HG03064 (cell line): ENCODE measurements at regions not wholly inside any gene's neighbourhood (a gene's known extent, or its start where the extent isn't known, plus 50 kb on each side); places are given as distances from the start of the nearest gene placed in this dataset.
"Not testable (repeated sequence)": the region's sequence is repeated elsewhere in the genome, so short reads cannot be mapped to it uniquely, and the experiment has no call there.

ENCODE experiments used
- ATAC-seq: cut with Tn5 transposase; IDR thresholded peaks from one replicate; pipeline ENCODE4 v1.9.1; 2021; ENCODE audit warnings: low read depth; ENCODE audit not compliant: unreplicated experiment

DNA sequence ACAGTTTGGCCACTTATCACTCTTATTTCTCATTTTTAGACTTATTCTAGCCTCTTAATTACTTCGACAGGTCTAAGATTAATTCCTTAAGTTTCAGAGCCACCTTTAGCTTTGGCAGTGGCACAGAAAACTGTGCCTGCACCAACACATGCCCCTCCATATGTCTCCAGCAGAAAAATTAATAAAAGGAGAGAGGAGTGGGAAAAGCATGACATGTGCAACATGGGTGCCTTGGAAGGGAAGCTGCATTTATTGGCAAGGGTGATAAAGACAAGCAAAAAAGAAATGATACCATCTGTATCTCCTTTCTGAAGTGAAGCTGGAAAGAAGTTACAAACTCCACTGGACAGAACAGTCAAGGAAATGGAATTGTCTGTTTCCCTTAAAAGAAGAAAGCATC is 121.7 kb upstream of the CFAP20DC start:
- no peak for ATAC-seq

DNA sequence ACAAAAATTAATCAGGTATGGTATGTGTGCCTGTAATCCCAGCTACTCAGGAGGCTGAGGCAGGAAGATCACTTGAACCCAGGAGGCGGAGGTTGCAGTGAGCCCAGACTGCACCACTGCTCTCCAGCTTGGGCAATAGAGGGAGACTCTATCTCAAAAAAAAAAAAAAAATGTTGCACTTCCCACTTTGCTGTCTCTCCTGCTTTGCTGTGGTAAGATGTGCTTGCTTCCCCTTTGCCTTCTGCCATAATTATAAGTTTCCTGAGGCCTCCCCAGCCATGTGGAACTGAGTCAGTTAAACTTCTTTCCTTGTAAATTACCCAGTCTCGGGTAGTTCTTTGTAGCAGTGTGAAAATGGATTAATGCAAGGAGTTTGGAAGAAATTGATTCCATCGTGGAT is 120.3 kb upstream of the CFAP20DC start:
- not testable (repeated sequence) for ATAC-seq

DNA sequence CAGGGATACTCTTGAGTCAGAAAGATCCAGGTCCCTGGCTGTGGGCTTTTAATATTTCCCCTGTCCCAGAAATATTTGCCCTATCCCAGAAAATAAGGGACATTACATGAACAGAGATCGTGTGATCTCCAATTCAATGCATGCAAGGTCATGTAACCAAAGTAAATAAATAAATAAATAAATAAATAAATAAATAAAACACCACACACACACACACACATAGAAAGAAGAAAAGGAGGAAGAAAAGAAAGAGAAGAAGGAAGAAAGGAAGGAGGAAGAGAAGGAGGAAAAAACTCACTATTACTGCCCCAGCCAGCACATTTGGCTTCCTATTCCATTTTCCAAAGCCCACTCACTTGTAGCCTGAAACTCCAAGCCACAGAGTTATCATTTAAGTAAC is 117.9 kb upstream of the CFAP20DC start:
- no peak for ATAC-seq

DNA sequence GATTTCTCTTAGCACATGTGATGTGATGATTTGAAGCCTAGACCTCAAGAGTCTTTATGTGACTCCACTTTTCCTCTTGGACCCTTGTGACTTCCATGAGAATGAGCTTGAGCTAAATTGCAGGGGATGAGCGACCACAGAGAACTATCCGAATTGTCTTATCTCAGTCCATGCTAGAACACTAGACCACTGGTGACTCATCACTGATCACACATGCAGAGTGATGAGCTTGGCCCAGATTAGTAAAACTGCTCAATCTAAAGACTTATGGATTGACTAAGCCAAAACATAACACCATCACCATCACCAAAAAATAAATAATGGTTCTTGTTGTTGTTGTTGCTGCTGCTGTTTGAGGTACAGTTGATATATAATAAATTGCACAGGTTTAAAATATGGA is 114.1 kb upstream of the CFAP20DC start:
- no peak for ATAC-seq

DNA sequence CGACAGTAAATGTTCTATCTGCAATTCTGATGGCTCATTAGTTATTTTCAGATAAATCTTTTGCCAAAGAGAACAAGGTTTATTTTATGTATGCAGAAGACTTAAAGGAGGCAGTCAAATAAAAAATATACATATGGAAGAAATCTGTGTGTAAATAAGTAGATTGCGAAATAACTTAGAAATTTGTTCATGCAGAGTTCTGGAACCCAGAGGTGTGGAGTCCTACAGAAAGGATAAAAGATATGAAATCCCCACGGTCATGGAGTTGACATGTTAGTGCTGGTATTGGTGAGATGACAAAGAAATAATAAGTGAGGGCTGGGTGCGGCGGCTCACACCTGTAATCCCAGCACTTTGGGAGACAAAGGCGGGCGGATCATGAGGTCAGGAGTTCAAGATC is 111.2 kb upstream of the CFAP20DC start:
- no peak for ATAC-seq

DNA sequence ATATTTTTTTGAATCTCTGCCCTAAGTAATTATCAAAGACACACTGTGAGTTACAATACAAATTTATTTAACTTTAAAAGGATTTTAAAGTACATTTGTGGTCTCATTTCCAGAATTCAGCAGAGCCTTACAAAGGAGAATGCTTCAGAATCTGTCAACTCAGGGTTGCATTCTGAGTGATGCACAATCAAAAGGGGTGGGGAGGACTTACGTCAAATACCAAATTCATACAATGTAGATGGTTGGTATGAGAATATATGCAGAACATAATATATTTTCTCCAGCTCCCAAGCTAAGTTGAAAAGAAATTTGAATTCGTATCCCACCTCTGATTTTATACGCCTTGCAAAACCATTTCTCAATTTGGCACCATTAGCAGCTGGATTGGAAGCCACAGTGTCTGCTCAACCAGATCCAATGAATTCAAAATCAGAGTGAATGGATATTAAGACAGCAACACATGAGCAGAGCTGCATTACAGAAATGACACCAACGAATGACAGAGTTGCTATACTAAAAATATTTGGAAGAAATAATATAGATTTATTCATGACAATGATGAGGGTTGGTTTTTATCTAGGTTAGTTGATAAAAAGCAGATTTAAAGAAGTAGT is 110.4 kb upstream of the CFAP20DC start:
- no peak for ATAC-seq

DNA sequence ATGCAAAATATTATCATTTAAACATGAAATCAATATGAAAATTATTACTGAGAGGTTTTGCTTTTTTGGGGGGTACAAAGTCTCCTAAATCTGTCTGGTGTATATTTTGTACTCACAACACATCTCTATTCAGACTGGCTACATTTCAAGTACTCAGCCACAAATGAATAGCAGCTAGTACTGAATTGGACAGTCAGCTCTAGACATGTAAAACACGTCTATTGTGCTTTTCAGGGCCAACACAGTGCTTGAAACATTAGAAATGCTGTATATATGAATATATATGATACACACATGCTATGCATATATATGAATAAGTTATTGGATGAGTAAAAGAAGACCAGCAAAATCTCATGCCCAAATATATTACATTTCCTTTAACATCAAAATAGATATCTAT is 103.8 kb upstream of the CFAP20DC start:
- no peak for ATAC-seq

DNA sequence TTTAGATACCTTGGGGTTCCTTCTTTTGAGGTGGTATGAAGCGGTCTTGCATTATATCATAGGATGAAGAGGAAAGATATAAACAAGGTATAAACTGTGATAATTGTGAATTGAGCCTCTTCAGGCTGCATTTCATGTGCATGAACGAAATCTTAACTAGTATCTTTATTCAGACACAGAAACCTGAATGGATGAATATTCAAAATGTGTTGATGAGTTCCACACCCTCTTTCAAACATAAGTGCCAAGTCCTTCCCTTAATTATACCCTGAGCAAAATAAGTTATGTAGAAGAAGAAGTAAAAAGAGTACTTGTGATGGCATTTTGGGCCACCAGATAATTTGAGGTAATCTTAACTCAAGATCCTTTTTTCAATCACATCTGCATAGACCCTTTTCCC is 103.1 kb upstream of the CFAP20DC start:
- no peak for ATAC-seq

DNA sequence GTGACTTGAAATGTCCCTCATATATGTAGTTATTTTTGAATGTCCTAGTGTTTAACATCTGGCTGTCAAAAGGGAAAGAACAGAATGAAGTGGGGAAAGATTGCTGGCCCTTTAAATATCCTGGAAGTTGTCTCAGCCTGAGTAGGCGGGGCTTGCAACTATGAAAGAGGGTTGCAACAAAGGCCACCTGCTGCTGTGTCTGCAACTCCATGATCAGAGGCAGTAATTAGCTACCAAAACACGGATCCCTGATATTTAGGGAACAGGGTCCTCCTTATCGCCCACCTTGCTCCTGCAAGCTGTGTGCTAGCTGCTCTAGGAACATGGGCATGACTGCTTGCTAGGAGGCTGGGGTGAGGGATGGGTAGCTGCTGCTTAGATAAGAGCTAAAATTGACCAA is 100.2 kb upstream of the CFAP20DC start:
- no peak for ATAC-seq

DNA sequence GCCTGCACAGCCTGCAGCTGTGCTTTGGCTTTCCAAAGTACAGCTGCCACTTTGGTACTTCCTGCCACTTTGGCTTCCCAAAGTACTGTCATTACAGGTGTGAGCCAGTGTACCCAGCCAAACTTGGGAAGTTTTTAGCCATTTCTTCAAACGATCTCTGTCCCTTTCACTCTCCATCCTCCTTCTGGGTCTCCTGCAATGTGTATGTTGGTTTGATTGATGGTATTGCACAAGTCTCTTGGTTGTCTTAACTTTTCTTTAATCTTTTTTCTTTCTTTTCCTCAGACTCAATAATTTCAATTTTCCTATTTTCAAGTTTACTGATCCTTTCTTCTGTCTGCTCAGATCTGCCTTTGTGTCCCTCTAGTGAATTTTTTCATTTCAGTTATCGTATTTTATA is 99.3 kb upstream of the CFAP20DC start:
- no peak for ATAC-seq

DNA sequence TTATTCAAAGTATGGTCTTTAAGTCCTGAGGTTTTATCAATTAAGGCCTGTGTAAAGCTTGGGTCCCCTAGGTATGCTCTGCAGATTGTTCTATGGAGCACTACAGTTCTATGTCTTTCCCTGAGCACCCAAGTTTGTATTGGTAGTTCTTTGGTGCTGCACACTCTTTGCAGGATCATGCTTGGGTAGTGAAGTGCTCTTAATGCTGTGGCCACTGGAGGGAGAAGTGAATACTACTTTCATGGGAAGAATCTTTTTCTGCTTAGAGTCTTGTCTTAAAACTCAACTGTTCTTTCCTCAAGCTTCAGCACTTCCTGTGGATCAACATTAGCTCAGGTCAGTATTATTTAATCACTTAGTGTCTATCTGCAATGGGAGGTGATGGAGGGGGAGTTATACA is 93.6 kb upstream of the CFAP20DC start:
- ATAC-seq, result no peak

DNA sequence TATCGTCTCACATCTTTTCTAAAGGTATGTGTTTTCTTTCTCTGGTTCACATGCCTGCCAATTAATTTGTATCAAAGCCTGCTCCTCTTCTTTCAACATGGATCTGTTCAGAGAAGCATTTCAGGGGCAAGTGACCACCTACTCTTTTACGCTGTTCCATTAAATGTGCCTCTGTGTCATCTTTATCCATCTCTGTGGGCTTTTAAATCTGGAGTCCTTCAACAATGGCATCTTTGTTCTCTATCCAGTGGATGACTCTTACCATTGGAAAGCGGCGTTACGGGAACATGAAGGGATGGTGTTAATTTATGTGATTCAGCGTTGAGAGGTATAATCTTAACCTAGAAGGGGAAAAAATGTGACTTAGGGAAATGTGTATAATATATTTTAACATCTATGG is 92.7 kb upstream of the CFAP20DC start:
- ATAC-seq, result no peak

DNA sequence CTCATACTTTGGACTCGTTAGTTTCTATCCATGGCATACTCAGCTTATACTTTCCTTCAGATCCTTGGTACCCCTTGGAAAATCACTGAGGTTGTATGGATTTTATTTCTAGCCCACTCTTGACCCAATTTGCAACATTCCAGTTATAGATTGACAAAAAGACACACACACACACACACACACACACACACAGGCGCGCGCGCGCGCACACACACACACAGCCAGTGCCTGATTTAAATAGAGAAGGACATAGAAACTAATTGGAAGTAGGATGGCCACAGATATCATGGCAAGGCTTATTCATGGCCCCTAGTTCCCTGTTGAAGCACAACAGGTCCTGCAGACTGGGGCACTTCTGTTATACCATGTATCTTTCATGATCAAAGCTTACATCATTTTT is 89.1 kb upstream of the CFAP20DC start:
- no peak for ATAC-seq

DNA sequence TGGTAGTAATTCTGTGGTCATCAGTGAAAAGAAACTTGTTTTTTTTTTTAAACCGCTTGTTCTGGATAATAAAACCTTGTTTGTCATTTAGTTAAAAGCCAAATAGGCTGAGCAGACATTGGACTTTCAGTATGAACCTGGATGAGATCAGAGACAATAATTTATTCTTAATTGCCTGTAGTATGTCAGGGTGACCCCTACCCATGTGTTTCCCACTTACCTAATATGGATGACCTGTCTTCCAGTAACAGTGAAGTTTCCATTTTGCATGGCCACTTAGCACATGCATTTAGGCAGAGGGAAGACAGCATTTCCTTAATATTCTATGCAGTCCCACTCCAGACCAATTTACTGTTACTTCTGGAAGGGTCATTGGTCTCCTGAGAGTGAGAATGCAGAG is 87.6 kb upstream of the CFAP20DC start:
- no peak for ATAC-seq

DNA sequence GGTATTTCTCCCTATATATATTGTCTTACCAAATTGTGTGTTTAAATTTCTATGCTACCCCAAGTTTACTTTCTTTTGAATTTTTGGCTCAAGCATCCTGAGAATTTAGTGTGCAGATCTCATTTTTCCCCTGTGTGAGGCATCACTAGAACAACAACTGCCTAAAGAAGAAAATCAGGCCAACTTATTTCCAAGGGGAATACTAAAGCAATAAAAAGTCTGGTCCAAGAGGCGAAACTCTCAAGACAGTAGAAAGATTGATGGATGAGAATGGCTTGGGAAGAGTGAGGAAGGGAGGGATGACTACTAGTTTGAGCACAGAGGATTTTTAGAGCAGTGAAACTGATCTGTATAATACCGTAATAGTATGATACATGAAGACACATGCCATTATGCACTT is 86.3 kb upstream of the CFAP20DC start:
- ATAC-seq, result no peak

DNA sequence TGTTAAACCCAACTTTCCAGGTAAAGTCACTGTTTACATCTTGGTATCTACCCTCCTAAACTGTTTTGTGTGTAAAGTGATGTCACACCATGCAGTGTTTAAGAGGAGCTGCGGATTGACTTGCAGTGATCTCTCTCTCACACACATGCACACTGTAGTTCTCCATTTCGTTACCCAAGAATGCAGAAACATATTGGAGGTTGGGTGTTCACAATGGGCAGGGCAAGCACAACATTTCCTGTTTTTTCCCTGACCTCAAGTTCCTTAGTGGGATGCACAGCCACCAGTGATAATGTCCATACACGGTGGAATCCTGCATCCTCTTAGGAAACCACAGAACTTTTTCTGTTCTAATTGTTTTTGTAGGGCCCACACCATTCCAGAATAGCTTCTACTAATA is 85.3 kb upstream of the CFAP20DC start:
- ATAC-seq, result no peak

DNA sequence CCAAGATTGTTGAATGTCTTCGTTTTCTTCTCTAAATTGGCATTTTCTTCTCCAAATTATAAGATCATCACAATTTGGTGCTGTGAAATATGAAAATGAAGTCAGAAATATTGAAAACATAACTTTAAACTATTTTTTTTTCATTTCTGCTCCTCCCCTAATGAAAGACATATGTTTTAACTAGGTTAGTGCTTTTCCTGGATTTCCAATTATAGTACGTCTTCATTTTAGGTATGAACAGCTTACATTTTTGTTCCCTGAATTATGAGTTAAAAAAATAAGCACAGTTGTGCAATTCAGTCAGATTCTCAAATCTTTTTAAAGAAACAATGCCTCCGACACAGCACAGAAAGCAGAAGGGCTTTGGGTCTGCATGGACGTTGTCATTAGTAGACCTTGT is 83.5 kb upstream of the CFAP20DC start:
- no peak for ATAC-seq

DNA sequence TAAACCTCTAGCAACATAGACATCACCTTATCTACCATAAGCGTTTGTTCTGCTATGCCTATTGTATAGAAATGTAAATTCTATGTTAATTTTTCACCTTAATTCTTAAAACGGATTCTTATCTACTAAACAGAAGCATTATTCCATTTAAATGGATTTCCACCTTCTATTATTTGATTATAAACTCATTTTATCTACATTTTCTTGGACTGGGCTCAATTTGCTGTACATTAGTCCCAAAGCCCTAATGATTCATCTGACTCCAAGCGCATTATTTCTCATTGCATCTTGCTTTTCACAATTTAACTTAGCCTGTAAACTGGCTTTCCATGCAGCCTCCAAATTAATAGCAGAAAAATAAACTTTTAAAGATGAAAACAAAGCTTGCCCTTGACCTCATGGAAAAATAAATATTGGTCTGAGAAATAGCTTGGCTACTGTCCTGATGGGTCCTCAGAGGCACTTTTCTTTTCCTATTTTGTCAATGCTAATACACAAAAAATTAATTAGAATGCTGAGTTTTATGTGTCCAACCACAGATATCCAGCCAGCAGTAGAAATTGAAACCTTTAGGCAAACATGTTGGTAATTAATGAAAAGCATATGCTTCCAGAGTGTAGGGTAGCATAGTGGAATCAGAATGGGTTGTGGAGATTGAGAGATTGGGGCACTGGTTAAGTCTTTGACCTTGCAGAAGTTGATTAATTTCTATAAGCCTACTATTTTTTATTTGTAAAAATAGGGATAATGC is 81.4 kb upstream of the CFAP20DC start:
- no peak for ATAC-seq

DNA sequence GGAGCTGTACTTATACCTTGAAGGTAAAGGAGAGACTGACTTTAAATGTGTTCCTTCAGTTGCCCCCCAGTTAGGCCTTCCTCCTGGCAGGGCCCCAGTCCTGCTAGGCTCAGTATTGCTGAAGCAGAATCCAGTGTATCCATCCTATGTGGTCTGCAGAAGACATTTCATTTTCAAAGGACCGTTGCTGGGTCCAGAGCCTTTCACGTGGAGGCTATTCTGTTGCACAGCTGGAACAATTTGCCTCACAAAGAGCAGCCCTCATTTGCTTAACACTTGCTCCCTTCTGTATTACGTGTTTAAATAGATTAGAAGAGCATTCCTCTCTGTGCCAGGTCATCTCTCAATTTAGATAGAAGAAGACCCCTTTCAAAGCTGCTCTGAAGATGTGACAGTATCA is 78.9 kb upstream of the CFAP20DC start:
- no peak for ATAC-seq

DNA sequence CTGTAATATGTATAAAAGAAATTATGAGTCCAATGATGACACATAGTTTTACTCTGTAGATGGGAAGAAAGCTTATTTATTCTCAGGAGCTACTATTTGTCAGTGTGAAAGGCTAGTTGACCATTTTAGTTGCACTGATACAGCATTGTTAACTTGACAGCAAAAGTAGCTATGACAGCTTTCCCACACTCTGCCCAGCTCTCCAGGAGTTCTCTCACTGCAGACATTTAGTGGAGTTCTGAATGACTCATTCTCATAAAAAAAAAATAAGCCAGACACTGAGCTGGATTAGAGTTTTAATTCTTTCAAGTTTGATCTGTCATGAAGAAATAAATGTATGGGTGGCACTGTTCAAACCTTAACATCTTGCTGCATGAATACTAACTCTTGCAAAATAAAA is 77.2 kb upstream of the CFAP20DC start:
- no peak for ATAC-seq

DNA sequence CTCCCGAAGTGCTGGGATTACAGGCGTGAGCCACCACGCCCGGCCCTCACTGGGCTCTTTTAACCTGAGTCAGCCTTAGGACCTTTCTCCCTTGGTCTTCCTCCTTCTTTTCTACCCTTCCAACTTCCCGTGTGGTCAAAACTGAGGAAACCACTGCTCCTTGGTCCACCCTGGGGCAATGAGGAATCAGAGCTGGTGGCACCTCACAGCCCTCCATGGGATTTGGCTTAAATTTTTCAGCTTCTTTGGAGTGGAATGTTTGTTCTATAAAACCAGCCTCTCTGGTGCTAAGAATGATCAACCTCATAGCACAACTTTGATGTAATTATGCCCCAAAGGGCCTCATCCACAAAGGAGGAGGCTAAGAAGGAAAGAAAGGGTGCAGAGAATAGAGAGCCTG is 76.6 kb upstream of the CFAP20DC start:
- ATAC-seq, result no peak

DNA sequence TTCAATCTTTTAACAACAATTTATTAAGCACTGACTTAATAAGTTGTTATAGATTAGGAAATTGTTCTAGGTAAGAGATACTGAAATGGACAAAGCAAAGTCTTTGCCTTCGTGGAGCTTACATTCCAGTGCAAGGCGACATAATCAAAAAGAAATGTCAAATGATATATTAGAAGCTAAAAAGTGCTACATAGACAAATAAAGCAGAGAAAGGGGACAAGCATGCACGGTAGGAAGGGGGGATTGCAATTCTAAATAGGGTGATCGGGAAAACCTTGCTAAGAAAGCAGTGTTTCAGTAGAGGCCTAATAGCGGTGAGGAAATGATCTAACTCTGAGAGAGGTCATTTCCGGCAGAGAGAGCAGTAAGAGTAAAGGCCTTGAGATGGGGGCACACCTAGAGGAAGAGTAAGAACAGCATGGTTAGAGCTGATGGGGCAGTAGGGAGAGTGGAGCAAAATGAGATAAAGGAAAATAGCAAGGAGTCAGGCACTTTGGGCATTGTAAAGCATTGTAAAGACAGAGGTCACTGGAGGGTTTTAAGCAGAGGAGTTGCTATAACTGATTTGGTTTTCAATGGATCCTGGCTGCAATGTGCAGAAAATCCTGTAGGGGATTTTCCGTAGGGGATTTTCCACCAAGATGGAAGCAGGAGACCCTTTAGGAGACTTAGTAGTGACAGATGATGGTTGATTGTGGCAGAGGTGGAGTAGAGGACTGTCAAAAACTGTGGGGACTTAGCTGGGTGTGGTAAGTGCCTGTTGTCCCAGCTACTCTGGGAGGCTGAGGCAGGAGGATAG is 71.7 kb upstream of the CFAP20DC start:
- no peak for ATAC-seq
